ENCODE measurements at regions not wholly inside any gene's neighbourhood (a gene's known extent, or its start where the extent isn't known, plus 50 kb on each side); places are given as distances from the start of the nearest gene placed in this dataset.

DNA sequence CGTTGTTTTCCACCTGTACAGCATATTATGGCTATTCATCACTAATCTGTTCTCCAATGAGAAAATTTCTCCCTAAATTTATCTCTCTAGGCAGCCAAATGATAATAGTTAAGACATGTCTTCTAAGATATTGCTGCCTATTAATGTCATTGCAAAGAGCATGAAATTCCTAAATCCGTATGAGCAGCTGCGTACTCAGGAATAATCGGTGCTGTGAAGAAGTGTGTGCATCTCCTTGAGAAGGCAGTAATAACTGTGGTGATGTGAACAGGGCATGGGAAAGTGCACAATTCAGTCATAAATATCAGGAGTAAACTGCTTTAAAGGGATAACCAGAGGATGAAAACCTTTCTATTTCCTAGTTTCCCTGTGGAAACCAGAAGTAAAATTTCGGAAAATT, 112.2 kb downstream of the SLITRK5 start:
- TF ChIP-seq YY1 (tag by site-specific recombination; IDR thresholded peaks at IDR 0.05) (no peak), ZNF335 (tag by site-specific recombination; conservative IDR thresholded peaks at IDR 0.05) (no peak), ZNF558 (tag by site-specific recombination; IDR thresholded peaks at IDR 0.05) (no peak), ZNF776 (tag by site-specific recombination; IDR thresholded peaks at IDR 0.05; ENCODE audit: borderline replicate concordance) (no peak), ZBTB1 (tag by site-specific recombination; IDR thresholded peaks at IDR 0.05) (no peak), ZNF274 (IDR thresholded peaks at IDR 0.05; ENCODE audit: low read length) (no peak), ZNF274 (tag by site-specific recombination; IDR thresholded peaks at IDR 0.05; ENCODE audit: borderline replicate concordance) (no peak), ZBTB48 (tag by site-specific recombination; IDR thresholded peaks at IDR 0.05) (no peak), ZNF670 (tag by site-specific recombination; IDR thresholded peaks at IDR 0.05; ENCODE audit: low read depth) (no peak)
- TF ChIP-seq, protein P1, sequence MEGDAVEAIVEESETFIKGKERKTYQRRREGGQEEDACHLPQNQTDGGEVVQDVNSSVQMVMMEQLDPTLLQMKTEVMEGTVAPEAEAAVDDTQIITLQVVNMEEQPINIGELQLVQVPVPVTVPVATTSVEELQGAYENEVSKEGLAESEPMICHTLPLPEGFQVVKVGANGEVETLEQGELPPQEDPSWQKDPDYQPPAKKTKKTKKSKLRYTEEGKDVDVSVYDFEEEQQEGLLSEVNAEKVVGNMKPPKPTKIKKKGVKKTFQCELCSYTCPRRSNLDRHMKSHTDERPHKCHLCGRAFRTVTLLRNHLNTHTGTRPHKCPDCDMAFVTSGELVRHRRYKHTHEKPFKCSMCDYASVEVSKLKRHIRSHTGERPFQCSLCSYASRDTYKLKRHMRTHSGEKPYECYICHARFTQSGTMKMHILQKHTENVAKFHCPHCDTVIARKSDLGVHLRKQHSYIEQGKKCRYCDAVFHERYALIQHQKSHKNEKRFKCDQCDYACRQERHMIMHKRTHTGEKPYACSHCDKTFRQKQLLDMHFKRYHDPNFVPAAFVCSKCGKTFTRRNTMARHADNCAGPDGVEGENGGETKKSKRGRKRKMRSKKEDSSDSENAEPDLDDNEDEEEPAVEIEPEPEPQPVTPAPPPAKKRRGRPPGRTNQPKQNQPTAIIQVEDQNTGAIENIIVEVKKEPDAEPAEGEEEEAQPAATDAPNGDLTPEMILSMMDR (tag by site-specific recombination; IDR thresholded peaks at IDR 0.05): no peak
- TF ChIP-seq, protein P2, sequence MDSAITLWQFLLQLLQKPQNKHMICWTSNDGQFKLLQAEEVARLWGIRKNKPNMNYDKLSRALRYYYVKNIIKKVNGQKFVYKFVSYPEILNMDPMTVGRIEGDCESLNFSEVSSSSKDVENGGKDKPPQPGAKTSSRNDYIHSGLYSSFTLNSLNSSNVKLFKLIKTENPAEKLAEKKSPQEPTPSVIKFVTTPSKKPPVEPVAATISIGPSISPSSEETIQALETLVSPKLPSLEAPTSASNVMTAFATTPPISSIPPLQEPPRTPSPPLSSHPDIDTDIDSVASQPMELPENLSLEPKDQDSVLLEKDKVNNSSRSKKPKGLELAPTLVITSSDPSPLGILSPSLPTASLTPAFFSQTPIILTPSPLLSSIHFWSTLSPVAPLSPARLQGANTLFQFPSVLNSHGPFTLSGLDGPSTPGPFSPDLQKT (IDR thresholded peaks at IDR 0.05; ENCODE audit: borderline replicate concordance, low read depth, low read length): no peak
- TF ChIP-seq, protein P3, sequence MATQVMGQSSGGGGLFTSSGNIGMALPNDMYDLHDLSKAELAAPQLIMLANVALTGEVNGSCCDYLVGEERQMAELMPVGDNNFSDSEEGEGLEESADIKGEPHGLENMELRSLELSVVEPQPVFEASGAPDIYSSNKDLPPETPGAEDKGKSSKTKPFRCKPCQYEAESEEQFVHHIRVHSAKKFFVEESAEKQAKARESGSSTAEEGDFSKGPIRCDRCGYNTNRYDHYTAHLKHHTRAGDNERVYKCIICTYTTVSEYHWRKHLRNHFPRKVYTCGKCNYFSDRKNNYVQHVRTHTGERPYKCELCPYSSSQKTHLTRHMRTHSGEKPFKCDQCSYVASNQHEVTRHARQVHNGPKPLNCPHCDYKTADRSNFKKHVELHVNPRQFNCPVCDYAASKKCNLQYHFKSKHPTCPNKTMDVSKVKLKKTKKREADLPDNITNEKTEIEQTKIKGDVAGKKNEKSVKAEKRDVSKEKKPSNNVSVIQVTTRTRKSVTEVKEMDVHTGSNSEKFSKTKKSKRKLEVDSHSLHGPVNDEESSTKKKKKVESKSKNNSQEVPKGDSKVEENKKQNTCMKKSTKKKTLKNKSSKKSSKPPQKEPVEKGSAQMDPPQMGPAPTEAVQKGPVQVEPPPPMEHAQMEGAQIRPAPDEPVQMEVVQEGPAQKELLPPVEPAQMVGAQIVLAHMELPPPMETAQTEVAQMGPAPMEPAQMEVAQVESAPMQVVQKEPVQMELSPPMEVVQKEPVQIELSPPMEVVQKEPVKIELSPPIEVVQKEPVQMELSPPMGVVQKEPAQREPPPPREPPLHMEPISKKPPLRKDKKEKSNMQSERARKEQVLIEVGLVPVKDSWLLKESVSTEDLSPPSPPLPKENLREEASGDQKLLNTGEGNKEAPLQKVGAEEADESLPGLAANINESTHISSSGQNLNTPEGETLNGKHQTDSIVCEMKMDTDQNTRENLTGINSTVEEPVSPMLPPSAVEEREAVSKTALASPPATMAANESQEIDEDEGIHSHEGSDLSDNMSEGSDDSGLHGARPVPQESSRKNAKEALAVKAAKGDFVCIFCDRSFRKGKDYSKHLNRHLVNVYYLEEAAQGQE (tag by site-specific recombination; IDR thresholded peaks at IDR 0.05): no peak

Measured in HEK293 (cell line).